ENCODE measurements at regions not wholly inside any gene's neighbourhood (a gene's known extent, or its start where the extent isn't known, plus 50 kb on each side); places are given as distances from the start of the nearest gene placed in this dataset.

DNA sequence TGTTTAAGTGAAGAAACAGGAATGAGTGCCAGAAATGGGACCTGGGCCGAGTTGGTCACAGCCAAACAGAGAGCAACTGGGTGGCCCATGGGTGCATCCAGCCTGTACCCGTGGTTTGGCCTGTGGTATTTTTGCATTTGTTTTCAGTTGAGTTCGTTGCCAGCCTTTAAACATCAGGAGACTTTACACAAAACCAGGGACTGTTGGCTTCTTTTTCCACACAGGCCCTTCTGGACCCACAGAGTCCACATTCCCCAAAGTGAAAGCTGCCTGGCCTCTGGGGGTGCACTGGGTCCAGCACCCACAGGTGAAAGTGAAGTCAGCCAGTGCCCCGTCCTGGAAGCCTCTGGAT lies 54.1 kb upstream of the TNS3 start:
- DNase-seq, result no peak

DNA sequence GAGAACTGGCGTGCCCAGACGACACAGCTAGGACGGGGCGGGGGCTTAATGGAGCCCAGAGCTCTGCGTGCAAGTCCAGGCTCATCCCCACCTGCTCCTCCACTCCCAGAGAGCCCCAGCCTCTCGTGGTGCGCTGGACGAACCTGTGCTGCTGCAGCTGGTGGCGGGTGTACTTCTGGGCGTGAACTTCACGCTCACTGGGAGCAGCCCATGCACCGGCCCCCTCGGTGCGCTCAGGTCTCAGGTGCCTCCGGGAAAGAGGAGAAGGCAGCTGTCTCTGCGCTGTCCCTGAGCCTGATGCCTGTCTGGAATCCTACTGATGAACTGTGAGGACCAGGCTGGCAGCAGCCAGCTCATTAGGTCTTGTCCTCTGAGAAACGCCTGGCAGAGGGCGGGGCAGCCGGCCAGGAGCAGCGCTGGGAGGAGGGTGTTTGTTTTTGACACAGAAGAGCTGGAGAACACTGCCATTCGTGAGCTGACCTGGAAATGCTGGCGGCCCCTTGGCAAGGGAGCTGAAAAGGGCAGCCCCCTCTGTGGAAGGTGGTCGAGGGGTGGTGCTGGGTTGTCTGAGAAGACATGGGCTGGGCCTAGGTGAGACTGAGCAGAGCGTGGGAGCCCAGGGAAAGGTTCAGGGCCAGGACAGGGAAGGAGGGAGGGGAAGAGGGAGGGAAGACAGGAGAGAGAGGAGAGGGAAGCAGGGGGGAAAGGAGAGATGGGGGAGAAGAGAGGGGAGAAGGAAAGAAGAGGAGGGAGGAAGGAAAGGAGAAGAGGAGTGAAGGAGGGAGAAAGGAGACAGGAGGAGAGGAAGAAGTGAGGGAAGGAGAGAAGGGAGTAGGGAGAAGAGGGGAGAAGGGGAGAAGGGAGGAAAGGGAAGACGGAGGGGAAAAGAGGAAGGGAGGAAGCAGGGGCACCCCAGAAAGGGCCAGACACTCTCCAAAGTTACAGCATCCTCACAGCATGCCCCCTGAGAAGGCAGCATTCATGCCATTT lies 53.5 kb upstream of the TNS3 start:
- no peak for DNase-seq

DNA sequence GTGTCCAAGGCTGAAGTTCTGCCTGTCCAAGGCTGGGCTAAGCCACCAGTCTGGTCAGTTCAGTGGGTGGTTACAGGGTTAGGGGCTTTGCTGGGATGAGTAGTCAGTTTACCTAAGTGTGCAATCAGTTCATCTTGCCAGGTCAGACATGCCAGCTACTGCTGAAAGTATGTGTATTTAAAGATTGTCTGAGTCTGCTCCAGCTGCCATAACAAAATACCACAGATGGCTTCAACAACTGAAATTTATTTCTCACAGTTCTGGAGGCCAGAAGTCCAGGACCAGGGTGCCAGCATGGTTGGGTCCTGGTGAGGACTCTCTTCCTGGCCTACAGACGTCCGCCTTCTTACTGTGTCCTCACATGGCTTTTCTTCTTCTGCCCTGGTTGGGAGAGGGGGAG lies 52.4 kb upstream of the TNS3 start:
- DNase-seq, result no peak

DNA sequence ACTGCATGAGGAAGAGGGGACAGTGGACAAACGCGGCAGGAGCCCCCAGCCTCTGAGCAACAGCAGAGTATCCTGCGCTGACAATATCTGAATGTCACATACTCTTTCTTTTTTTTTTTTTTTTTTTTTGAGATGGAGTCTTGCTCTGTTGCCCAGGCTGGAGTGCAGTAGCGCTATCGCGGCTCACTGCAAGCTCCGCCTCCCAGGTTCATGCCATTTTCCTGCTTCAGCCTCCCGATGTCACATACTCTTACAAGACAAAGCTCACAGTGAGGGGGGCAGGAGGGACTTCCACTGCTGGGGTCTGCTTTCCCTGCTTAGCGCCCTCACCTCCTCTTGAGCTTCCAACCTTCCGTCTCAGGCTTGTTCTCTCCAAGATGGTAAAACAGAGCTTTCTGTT lies 51.2 kb upstream of the TNS3 start:
- no peak for DNase-seq
